HG03342 (cell line): ENCODE measurements at regions not wholly inside any gene's neighbourhood (a gene's known extent, or its start where the extent isn't known, plus 50 kb on each side); places are given as distances from the start of the nearest gene placed in this dataset.
"Not testable (repeated sequence)": the region's sequence is repeated elsewhere in the genome, so short reads cannot be mapped to it uniquely, and the experiment has no call there.

Experiments used
- ATAC-seq: cut with Tn5 transposase; IDR thresholded peaks from one replicate; pipeline ENCODE4 v1.9.1; 2021; ENCODE audit warnings: mild to moderate bottlenecking, moderate library complexity; ENCODE audit not compliant: unreplicated experiment

DNA sequence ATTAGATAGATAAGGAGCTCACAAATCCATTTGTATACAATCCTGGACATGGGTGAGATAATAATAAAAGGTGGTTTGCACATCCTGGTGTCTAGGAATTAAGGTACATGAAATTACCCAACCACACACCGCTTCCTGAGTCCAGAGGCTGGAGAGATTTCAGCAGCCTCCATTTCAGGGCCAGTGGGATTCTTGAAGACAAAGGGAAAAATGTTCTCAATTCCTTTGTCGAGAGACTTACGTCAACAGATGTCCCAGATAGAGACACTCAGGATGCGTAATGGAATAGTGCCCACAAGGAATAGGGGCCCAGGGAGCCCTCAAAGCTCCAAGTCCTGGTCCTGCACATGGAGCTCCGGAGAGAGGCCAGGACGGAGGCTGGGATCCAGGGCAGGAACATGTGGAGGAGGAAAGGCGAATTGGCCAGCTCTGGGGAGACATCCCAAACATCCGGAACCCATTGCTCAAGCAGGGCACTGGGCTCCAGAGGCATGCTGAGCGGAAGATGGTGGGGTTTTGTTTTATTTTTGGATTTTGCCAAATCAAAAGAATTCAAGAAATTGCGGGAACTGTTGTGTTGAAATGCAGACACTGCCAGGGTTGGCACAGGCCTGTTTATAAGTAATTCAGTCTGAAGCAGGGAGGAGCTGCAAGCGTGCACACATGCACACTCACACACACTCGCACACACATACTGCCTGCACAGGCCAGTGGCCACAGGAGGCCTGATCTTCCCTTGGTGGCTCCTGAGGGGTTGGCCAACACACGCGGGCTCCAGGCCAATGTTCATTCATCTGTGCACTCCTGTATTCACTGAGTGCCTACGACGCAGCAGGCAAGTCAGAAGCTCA, 97.2 kb downstream of the NOG start:
- no peak for ATAC-seq

GRCh38 chr17:56694825-56695224, 101.3 kb downstream of the NOG start:
- ATAC-seq, result no peak

- no peak for ATAC-seq
These were observed 103.7 kb downstream of the NOG start for GRCh38 chr17:56697190-56697589.

DNA sequence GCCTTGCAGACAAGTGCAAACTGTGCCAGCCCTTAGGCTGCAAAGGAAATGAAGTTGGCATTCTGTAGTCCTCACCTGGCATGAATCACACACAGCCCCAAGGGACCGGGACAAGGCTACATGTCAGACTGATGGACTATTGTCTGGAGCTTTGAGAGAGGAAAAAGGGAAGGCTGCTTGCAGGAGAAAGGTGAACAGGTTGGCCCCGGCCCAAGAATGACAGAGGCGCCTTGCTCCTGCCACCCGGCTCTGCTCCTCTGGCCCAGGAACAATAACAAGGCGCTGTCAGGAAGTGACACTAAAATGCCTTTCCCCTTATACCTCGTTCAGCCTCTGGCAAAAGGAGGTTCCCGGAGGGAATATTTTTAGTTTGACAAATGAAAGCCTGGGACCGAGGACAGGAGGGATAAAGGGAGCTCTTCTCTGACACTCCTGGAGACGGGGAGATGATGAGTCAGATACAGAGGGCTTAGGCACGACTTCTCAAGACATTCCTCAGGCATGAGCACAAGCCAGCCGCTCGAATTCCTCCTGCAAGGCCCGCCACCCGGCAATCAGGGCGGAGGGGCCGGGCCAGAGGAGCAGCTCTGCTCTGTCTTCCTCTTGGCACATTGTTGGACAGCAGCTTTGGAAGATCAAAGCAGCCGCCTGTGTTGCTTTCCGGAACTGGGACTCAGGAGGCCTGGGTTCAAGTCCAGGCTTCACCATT, 105.8 kb downstream of the NOG start:
- ATAC-seq, result no peak

- no peak for ATAC-seq
These were observed 107.5 kb downstream of the NOG start for GRCh38 chr17:56700919-56701420.

- ATAC-seq, result no peak
These were observed 114.1 kb downstream of the NOG start for GRCh38 chr17:56707312-56708219.

DNA sequence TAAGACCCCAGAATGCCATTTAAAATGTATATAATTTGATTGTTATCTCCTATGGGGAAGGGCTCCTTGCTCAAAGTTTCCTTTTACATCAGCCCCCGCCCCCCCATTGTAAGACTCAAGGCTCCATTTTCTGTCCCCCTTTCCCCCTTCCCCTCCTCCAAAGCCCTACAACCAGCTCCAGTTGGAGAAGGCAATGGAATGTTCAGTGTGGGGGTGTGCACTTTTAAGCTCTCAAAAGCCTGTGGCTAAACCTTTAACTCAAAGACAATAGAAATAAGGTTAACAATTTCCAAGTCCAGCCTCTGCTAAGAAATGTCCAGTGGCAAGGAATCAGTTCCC, 114.7 kb downstream of the NOG start:
- no peak for ATAC-seq

- no peak for ATAC-seq
These were observed 115.3 kb downstream of the NOG start for GRCh38 chr17:56708670-56709410.

DNA sequence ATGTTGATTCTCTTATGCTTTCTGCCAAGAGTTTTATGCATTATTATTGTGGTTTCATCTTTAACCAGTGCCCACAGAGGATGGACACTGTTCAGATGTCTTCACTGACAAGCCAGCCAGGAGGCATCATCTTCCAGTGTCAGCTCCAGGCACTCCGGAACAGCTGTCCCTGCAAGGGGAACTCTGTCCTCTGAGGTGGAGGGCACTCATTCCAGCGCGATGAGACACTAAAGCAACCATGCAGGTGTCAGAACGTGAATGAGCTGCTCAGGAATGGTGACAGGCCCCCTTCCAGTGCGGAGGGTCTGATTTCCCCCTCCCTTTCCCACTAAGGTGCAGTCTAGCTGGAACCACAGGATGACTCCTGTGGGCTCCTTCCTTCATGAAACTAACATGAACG, 117.5 kb downstream of the NOG start:
- ATAC-seq, result no peak

GRCh38 chr17:56715613-56716357, 117.9 kb downstream of the C17orf67 start:
- ATAC-seq, result peak; percentile 95

DNA sequence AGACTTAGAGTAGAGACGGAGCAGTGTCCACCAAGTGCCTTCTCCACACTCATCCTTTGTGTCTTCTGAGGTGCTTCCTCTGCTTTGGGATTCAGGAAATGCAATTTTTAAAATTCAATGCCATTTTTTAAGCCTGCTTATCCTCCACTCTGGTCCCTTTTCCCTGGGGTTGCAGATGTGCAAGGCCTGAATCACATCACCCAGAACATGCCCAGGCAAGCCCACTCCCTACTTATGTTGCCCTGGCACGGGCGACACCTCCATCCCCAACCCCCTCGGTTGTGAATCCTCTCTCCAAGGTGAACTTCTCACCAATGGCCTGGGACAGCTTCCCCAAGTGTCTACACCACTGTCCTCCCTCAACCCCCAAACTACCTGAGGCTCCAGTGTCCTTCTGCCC, 116.2 kb downstream of the C17orf67 start:
- no peak for ATAC-seq

GRCh38 chr17:56718515-56718914, 115.2 kb downstream of the C17orf67 start:
- ATAC-seq, result no peak

DNA sequence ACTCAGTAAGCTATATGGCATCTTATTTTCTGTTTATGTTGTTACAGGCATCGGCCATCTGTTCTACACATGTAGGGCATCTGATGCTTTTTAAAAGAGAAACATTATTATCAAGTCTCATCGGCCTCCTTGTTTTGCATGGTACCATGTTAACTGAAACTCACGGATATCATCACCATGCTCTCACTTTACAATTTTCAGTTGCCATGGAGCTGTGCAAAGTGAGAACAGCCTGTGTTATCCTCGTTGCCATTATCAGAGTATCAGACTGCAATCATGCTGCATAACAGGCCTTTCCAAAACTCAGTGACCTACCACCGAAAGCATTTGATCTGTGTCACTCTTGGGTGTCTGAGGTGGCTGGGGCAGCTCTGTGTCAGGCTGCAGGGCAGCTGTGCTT, 110.3 kb downstream of the C17orf67 start:
- ATAC-seq, result no peak

- no peak for ATAC-seq
These were observed 109.1 kb downstream of the C17orf67 start for GRCh38 chr17:56724664-56725063.

DNA sequence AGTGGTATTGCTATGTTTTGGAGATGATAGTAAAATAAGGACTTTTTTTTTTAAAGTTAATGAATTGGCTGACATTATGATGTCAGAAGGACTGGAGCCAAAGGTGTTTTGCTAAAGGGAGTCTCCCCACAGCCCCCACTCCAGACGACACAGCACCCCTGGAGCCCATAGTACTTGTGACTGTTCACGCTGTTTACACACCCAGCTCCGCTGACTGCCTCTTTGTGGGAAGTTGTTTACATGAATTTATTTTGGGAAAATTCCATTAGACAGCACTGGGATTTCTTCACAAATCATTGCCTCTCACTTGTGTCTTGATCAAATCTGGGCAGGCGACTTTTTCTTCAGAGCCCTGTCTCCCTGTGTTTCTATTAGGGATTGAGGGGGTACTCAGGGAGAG, 108.6 kb downstream of the C17orf67 start:
- ATAC-seq, result no peak

DNA sequence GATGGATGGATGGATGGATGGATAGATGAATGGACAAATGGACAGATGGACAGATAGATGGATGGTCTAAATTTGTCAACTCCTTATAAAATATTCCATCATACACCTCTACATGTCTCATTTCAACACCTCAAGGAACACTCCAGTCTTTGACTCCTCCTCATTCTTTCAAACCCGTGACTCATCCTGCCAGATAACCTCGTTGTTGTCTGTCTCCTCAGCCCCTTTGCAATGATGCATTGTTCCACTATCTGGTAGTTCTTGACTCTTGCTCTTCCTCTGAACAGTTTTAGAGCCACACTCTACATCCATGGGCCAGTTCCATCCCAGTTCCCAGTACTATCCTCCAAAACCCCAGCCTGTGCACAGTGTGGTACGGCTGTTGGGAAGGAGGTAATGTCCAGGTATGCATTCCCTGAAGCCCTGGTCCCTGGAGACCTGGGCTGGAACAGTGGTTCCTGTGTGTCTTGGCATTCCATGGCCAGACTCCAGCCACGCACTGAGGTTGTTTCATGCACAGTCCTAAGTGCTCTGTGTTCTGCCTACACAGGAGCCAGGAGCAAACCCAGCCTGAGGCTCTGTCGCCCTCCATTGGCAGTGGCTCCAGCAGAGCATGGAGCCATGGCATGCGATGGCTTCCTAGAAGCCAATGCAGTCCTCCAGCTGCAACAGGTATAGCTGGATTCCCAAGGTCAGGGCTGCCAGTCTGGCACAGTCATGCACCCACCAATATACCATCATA, 105.7 kb downstream of the C17orf67 start:
- no peak for ATAC-seq

DNA sequence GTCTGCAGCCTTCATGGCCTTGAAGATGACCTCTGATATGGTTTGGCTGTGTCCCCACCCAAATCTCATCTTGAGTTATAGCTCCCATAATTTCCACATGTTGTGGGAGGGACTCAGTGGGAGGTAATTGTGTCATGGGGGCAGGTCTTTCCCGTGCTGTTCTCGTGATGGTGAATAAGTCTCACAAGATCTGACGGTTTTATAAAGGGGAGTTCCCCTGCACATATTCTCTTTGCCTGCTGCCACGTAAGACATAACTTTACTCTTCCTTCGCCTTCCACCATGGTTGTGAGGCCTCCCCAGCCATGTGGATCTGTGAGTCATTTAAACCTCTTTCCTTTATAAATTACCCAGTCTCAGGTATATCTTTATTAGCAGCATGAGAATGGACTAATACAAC, 102.6 kb downstream of the C17orf67 start:
- not testable (repeated sequence) for ATAC-seq

DNA sequence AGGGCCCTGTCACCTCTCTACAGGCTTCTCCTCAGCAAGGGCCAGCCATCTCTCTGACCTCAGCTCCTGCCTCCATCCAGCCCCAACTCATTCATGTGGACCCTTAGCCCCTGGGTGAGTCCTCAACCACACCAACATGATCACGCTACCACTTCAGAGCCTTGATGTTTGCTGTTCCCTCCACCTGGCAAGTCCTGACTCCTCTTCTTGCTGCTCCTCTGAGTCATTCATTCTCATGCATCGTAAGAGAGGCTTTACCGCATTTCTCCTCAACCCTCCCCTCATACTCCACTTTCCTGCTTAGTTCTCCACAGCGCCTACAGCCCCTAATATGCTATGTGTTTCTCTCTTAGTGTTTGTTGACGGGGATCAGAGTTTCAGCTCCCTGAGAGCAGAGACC, 99.9 kb downstream of the C17orf67 start:
- no peak for ATAC-seq

GRCh38 chr17:56735842-56736241, 97.9 kb downstream of the C17orf67 start:
- no peak for ATAC-seq
